ENCODE measurements at regions not wholly inside any gene's neighbourhood (a gene's known extent, or its start where the extent isn't known, plus 50 kb on each side); places are given as distances from the start of the nearest gene placed in this dataset.
A peak's percentile ranks its signal among the peaks of the same experiment; 100 is the strongest.

DNA sequence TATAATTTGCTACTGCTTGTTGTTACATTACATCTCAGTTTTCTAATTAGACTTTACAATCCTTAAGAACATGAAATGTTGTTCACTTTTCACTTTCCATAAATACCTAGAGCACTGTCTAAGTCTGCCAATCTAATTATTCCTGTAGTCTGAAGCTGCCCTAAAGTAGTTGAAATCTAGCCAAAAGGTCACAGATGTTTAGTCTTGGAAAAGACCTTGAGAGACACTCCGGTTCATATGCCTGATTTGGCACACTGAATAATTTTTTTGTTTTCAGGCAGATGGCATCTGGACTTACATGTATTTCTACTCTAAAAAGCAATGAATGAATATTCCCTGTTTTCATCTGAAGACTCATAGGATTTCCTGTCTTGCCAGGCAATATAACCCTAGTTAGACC, 359.1 kb downstream of the ANKRD7 start:
- H3K4me2 ChIP-seq = no peak overlapping the region
- no peak overlapping the region for H2AFZ ChIP-seq
- H3K79me2 ChIP-seq (ENCODE audit: low read depth) = no peaks in the 10 kb centered on the region
- H3K27me3 ChIP-seq (ENCODE audit: insufficient read depth, low read depth) = no peaks in the 10 kb centered on the region
- no peaks in the 10 kb centered on the region for H3K4me1 ChIP-seq (replicated peaks; ENCODE audit: insufficient read depth)
- H3K4me3 ChIP-seq = no peak overlapping the region
- no peak overlapping the region for H3K27ac ChIP-seq
- BruUV-seq (replicated peaks) = no TSS peak
- H4K20me1 ChIP-seq (ENCODE audit: insufficient read depth) = no peaks in the 10 kb centered on the region
- ChIA-PET POLR2A (ENCODE audit: unreplicated experiment) (no interaction called here), CTCF (no interaction called here)
- H3K36me3 ChIP-seq (ENCODE audit: low read depth) = no peaks in the 10 kb centered on the region
- no peaks in the 10 kb centered on the region for H3F3A ChIP-seq (ENCODE audit: insufficient read depth, low read depth)
- DNase-seq = no peak
- TF ChIP-seq, protein P1, sequence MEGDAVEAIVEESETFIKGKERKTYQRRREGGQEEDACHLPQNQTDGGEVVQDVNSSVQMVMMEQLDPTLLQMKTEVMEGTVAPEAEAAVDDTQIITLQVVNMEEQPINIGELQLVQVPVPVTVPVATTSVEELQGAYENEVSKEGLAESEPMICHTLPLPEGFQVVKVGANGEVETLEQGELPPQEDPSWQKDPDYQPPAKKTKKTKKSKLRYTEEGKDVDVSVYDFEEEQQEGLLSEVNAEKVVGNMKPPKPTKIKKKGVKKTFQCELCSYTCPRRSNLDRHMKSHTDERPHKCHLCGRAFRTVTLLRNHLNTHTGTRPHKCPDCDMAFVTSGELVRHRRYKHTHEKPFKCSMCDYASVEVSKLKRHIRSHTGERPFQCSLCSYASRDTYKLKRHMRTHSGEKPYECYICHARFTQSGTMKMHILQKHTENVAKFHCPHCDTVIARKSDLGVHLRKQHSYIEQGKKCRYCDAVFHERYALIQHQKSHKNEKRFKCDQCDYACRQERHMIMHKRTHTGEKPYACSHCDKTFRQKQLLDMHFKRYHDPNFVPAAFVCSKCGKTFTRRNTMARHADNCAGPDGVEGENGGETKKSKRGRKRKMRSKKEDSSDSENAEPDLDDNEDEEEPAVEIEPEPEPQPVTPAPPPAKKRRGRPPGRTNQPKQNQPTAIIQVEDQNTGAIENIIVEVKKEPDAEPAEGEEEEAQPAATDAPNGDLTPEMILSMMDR (conservative IDR thresholded peaks at IDR 0.05) = no peak
- no peak for TF ChIP-seq EZH2 (IDR thresholded peaks at IDR 0.05; ENCODE audit: low read depth)
- H3K9me3 ChIP-seq (ENCODE audit: insufficient read depth, low read depth) = no peaks in the 10 kb centered on the region
- intact Hi-C loops (cut with micrococcal nuclease; ENCODE audit: unreplicated experiment) = no loop called here
- H3K9me2 ChIP-seq (ENCODE audit: insufficient read depth) = no peaks in the 10 kb centered on the region

GRCh38 chr7:118586248-118586647, 361.7 kb downstream of the ANKRD7 start:
- H4K20me1 ChIP-seq (ENCODE audit: insufficient read depth) = no peaks in the 10 kb centered on the region
- ChIA-PET POLR2A (ENCODE audit: unreplicated experiment) (no interaction called here), CTCF (no interaction called here)
- H3K4me3 ChIP-seq = no peak overlapping the region
- H3K4me1 ChIP-seq (replicated peaks; ENCODE audit: insufficient read depth) = no peaks in the 10 kb centered on the region
- no peaks in the 10 kb centered on the region for H3K9me2 ChIP-seq (ENCODE audit: insufficient read depth)
- no peak overlapping the region for H3K4me2 ChIP-seq
- no peak overlapping the region for H2AFZ ChIP-seq
- BruUV-seq (replicated peaks) = no TSS peak
- no peaks in the 10 kb centered on the region; the same call in 1 of the 2 replicates for H3K9me3 ChIP-seq (ENCODE audit: insufficient read depth, low read depth)
- intact Hi-C loops (cut with micrococcal nuclease; ENCODE audit: unreplicated experiment) = no loop called here
- no peaks in the 10 kb centered on the region for H3K27me3 ChIP-seq (ENCODE audit: insufficient read depth, low read depth)
- TF ChIP-seq EZH2 (IDR thresholded peaks at IDR 0.05; ENCODE audit: low read depth) = no peak
- H3F3A ChIP-seq (ENCODE audit: insufficient read depth, low read depth) = no peaks in the 10 kb centered on the region
- H3K27ac ChIP-seq = no peak overlapping the region
- no peaks in the 10 kb centered on the region for H3K79me2 ChIP-seq (ENCODE audit: low read depth)
- no peak for DNase-seq
- no peaks in the 10 kb centered on the region for H3K36me3 ChIP-seq (ENCODE audit: low read depth)

GRCh38 chr7:118590107-118590506, 365.6 kb downstream of the ANKRD7 start:
- no peaks in the 10 kb centered on the region; the same call in 1 of the 2 replicates for H3K9me3 ChIP-seq (ENCODE audit: insufficient read depth, low read depth)
- no peak overlapping the region for H2AFZ ChIP-seq
- BruUV-seq (replicated peaks) = no TSS peak
- no peaks in the 10 kb centered on the region for H3F3A ChIP-seq (ENCODE audit: insufficient read depth, low read depth)
- no peak for TF ChIP-seq EZH2 (IDR thresholded peaks at IDR 0.05; ENCODE audit: low read depth)
- TF ChIP-seq, protein P1 (conservative IDR thresholded peaks at IDR 0.05) = peak; percentile 49
- intact Hi-C loops (cut with micrococcal nuclease; ENCODE audit: unreplicated experiment) = no loop called here
- H3K36me3 ChIP-seq (ENCODE audit: low read depth) = no peaks in the 10 kb centered on the region
- H3K27me3 ChIP-seq (ENCODE audit: insufficient read depth, low read depth) = no peaks in the 10 kb centered on the region
- H3K79me2 ChIP-seq (ENCODE audit: low read depth) = no peaks in the 10 kb centered on the region
- no peaks in the 10 kb centered on the region for H3K4me1 ChIP-seq (replicated peaks; ENCODE audit: insufficient read depth)
- H3K27ac ChIP-seq = no peak overlapping the region
- no peaks in the 10 kb centered on the region for H4K20me1 ChIP-seq (ENCODE audit: insufficient read depth)
- DNase-seq = peak in 1 of 2 experiments; percentile 7
- no peak overlapping the region for H3K4me3 ChIP-seq
- ChIA-PET POLR2A (ENCODE audit: unreplicated experiment) (no interaction called here), CTCF (no interaction called here)
- H3K4me2 ChIP-seq = no peak overlapping the region
- H3K9me2 ChIP-seq (ENCODE audit: insufficient read depth) = no peaks in the 10 kb centered on the region

DNA sequence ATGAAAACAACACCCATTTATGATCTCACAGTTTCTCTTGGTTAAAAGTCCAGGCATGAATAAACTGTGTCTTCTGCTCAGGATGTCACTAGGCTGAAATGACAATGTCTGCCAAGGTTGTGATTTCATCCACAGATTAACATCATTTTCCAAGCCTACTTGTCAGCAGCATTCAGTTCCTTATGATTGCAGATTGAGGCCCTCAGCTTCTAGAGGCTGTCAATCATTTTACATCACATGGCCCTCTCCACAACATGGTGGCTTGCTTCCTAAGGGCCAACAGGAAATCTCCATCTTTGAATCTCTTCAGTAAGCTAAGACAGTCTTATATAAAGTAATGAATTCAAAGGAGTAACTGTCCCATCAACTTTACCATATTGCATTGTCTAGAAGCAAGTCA, 377.6 kb downstream of the ANKRD7 start:
- Histone ChIP-seq H3K4me1 (replicated peaks; ENCODE audit: insufficient read depth) (no peaks in the 10 kb centered on the region), H4K20me1 (ENCODE audit: insufficient read depth) (no peaks in the 10 kb centered on the region), H3K9me3 (ENCODE audit: insufficient read depth, low read depth) (no peaks in the 10 kb centered on the region), H2AFZ (no peak overlapping the region), H3K36me3 (ENCODE audit: low read depth) (no peaks in the 10 kb centered on the region), H3K27ac (no peak overlapping the region), H3K27me3 (ENCODE audit: insufficient read depth, low read depth) (no peaks in the 10 kb centered on the region), H3K4me3 (no peak overlapping the region), H3K79me2 (ENCODE audit: low read depth) (no peaks in the 10 kb centered on the region), H3K9me2 (ENCODE audit: insufficient read depth) (no peaks in the 10 kb centered on the region), H3K4me2 (no peak overlapping the region), H3F3A (ENCODE audit: insufficient read depth, low read depth) (no peaks in the 10 kb centered on the region)
- POLR2A ChIA-PET (ENCODE audit: unreplicated experiment) = no interaction called here
- CTCF ChIA-PET = no interaction called here
- DNase-seq = no peak
- intact Hi-C loops (cut with micrococcal nuclease; ENCODE audit: unreplicated experiment) = no loop called here
- no peak for TF ChIP-seq EZH2 (IDR thresholded peaks at IDR 0.05; ENCODE audit: low read depth)
- TF ChIP-seq, protein P1 (conservative IDR thresholded peaks at IDR 0.05) = no peak
- BruUV-seq (replicated peaks) = no TSS peak
